Fibroblast of peridontal ligament (primary cell): ENCODE measurements at regions not wholly inside any gene's neighbourhood (a gene's known extent, or its start where the extent isn't known, plus 50 kb on each side); places are given as distances from the start of the nearest gene placed in this dataset.
A peak's percentile ranks its signal among the peaks of the same experiment; 100 is the strongest.

Experiments
- DNase-seq: peaks from one replicate; pipeline ENCODE4 v3.0.0-alpha.2; 2010; ENCODE audit errors: extremely low read depth

DNA sequence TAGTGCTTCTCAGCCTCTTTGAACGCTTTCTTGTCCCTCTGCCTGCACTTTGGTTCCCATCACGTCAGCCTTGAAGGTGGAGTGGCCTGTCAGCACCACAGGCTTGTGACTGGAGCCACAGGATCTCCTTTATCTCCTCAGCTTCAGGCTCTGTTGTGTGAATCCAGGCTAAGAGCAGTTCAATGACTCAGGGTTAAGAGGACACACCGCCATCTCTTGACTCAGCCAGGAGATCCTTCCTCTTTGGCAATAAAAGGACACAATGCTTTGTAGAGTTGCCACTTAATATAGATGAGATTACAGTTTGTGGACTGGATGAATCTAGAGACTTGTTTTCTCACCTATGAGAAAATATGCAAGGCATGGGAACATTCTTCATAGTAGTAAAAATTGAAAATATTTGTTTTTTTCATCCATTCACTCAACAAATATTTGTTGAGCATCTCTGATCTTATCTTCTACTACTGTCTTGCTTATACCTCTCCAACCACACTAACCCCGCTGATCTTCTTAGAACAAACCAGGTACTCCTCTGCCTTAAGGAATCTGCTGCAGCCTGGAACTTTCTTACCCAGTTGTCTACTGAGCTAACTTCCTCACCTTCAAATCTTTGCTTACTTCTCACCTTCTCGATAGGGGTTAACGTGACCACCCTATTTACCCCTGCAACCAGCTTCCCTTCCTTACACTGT, 62.3 kb downstream of the UCHL1 start:
- DNase-seq = no peak

DNA sequence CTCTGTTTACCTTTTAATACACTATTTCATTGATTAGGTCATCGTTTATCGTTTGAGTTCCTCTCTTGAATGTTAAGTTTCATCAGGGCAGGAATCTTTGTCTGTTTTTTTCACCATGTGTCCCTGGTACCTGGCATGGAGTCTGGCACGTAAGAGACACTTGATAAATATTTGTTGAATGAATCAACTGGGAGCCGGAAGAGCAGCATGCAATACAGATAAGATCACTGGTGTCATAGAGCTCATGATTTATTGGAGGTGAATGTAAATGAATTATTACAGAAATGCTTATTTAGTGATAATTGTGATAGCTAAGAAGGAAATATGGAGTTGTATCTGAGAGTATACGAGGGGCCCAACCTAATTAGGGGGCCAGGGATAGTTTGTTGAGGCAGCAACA, 62.8 kb downstream of the UCHL1 start:
- no peak for DNase-seq

DNA sequence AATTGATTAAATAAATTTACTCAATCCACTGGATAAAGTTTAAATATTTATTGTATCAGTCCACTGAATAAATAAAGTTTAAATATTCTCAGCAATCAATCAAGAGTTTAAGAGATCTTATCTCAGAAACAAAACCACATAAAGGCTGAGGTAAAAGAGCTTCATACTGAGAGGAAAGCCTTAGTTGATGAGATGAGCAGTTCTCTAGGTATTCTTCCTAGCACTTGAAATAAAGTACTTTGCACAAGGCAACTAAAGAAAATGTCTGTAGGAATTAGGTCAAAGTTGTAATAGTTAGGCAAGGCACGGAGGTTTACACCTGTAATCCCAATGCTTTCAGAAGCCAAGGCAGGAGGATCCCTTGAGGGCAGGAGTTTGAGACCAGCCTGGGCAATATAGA, 63.5 kb downstream of the UCHL1 start:
- DNase-seq = no peak

DNA sequence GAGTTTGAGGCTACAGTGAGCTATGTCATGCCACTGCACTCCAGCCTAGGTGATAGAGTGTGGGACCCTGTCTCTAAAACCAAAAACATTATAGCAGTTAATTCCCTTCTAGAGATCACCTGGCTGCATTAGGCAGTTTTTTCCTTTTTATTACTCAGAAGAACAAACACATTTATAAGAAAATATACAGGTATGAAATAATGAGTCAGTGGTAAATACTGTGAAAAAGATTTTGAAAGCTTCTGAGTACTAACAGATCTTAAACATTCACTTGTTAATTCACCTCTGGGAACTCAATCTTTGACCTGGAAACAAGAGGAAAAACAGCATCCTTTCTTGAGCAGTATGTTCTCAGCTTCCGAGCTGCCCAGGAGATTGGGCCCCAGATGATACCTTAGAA, 64.1 kb downstream of the UCHL1 start:
- DNase-seq = no peak

DNA sequence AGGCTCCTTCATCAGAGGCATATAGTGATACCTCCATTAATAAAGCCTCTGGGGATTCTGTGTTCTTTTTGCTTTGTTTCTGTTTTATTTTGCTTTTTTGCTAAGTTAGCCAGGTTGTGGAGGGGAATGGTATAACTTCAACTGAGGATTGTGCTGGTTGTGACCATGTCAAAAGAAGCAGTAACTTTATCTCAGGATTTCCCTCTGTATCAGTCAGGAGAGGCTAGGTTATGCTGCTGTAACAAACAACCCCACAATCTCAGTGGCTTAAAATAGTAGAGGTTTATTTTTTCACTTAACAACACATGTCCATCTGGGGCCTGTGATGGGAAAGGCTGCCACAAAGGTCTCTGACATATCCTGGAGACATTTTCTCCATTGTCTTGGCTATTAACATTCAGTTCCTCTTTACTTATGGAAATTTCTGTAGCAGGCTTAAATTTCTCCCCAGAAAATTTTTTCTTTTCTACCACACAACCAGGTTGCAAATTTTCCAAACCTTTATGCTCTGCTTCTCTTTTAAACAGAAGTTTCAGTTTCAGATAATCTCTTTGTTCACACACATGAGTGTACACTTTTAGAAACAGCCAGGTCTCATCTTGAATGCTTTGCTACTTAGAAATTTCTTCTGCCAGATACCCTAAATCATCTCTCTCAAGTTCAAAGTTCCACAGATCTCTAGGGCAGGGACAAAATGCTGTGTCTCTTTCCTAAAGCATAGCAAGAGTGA, 64.7 kb downstream of the UCHL1 start:
- DNase-seq = no peak

DNA sequence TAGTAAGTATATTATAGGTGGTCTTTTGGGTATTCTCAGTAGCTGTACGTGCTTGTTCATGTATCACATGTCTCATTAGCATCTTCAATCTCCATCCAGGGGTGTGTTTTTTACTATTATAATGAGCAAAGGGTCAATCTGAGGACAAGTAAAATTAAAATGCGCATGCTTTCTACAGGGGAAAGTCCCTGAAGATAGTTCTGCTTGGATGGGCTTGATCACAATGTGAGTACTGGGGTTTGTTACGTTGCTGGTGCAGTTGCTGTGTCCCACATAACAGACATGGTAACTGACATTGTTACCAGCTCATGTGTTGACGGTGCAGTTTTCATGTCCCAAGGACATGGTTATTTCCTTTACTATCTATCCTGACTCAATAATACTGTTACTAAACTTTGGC, 65.9 kb downstream of the UCHL1 start:
- DNase-seq = no peak

DNA sequence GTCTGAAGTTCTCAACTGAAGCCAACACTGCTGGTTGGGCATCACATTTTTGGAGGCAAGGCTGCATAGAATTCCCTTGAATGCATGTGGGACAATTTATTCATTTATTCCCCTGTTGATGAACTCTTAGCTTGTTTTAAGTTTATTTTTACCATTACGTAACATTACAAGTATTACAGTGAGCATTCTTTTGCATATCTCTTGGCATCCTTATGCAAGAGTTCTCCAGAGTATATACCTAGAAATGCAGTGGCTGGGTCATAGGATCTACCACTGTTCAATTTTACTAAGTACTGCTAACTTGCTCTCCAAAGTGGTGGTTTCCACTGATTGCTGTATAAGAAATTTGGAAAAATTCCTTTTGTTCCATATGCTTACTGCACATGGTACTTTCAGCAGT, 66.5 kb downstream of the UCHL1 start:
- no peak for DNase-seq

DNA sequence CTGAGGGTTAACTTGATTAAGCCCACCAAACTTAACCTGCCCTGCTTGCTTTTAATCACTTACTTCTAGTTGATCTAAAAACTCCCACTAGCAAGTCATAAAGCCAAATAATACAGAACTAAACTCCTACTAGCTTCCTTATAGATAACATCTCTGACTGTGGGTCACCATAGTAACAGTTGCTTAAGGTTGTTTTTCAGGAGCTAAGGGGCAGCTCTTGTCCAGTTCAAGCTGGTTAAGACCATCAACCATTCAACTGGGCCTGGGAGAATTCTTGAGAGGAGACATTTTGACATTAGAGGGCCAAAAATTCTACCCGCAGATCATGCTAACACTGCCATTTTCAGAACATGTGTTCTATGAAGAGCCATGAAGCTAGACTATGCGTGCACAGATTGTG, 67.0 kb downstream of the UCHL1 start:
- DNase-seq = no peak

DNA sequence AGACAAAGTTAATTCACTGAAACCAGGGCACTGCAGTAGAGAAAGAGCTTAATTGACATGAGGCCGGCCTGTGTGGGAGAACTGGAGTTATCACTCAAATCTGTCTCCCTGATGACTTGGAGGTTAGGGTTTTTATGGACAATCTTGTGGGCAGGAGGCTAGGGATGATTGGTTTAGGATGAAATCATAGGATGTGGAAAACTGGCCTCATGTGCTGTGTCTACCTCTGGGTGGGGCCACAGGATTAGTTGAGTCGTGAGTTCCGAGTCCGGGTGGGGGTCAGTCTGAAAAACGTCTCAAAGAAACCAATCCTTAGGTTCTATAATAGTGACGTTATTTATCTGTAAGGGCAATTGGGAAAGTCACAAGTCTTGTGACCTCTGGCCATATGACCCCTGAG, 68.1 kb downstream of the UCHL1 start:
- DNase-seq = no peak

DNA sequence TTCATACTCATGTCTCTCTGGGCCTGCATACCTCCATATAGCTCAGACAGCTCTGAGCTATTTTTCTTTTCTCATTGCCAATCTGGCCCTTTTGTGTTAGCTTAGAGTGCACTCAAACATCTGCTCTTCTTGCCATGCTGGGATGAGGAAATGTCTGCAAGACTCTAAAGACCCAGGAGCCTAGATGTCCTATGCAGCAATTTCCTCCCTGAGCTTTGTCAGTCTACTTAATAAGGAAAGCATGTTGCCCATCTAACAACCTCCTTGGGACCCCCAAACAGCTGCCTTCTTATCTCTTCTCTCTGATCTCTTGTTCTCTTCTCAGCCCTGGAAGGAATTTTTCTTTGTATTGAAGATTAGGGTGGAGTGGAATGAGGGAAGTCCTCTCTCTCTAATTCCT, 69.2 kb downstream of the UCHL1 start:
- no peak for DNase-seq

DNA sequence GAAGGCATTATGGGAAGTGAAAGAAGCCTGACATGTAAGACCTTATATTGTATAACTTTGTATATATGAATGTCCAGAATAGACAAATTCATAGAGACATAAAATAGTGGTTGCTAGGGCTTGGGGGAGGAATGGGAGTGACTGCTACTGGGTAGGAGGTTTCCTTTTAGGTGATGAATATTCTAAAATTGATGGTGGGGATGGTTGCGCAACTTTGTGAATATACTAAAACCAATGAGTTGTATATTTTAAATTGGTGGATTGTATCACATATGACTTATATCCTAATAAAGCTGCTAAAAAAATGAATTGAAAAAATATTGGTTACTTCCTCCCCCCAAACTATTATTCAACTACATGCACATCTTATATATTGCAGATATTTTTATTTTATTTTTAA, 70.0 kb downstream of the UCHL1 start:
- DNase-seq = no peak

DNA sequence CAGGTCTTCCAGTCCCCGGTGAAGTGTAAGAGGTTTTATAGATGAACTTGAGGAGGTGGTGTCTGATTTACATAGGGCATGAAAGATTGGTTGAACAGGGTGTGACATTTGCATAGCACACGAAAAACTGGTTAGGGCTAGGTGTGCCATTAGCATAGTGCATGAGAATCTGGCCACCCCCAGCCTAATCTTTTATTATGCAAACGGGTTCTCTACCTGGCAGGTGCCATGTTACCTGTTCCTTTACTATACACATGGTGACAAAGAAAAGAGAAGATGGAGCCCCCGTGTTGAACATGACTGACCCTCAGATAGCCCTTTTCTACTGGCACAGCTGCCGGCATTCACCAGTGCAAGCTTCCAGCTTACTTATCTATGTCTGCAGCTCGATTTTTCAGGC, 71.0 kb downstream of the UCHL1 start:
- DNase-seq = no peak

DNA sequence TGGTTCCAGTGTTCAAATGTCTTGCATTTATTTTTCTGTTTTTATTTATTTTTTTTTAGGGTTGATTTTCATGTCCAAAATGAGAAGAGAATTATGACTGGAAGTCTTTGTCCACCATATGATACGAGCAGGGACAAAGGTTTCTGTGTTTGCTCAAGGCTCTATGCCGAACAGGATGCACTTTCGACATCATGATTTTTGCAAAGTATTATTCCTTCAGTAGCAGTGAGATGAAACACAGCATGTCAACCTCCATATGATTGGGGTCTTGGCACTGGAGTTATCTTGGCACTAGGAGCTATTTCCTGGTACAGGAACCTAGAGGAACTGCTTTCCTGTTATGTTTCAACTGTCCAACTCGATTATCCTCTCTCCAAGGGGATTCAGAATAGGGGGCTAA, 72.6 kb downstream of the UCHL1 start:
- no peak for DNase-seq

DNA sequence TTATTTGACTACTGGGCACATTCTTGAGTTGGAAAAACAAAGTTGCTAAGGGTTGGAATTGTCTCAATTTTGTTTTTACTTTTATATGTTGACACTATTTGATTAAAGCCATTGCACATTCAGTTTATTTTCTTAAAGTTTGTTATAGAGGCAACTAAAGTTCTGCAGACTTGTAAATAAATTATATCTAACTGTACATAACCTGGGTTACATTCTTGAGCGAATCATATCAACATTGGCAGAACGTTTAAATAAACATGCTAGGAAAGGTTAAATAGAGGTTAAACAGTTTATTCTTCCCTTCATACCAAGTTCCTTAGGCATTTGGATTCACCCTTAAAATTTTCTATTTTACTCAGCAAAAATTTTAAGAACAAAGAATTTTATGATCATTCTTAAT, 74.5 kb downstream of the UCHL1 start:
- DNase-seq = no peak

DNA sequence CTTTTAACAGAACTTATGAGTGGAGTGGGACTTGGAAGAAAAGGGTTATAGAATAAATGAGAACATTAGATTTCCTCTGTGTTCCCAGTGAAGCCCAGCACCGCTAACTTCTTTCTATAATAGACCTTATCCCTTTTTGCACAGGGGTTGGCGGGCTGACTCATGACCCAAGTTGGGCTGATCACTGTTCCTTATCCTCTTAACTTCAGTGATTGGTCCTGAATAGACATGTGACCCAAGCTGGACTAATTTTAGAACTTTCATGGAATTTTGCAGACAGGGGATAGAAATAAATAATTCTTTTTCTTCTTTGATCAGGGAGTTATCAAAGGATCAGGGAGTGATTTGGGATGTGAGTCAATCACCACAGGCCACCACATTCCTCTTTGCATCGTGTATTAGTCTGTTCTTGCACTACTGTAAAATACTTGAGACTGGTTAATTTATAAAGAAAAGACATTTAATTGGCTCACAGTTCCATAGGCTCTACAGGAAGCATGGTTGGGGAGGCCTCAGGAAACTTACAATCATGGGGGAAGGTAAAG, 75.9 kb downstream of the UCHL1 start:
- no peak for DNase-seq

DNA sequence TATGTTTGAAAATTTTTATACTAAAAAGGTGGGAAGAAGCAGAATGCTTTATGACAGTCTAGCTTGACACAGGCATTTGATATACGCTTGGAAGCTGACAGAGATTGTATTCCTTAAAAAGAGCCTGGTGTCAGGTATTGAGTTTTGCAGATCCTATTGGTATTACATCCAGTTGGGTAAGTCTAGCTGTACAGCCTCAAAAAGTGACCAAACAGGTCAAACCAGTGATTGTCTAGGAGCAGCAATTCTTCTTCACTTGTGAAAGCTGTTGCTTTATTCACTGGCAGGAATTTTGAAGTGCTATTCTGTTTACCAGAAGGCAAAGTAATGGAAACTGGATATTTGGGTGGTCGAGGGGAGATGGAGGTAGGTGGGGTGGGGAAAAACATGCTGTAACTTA, 77.5 kb downstream of the UCHL1 start:
- DNase-seq = no peak

DNA sequence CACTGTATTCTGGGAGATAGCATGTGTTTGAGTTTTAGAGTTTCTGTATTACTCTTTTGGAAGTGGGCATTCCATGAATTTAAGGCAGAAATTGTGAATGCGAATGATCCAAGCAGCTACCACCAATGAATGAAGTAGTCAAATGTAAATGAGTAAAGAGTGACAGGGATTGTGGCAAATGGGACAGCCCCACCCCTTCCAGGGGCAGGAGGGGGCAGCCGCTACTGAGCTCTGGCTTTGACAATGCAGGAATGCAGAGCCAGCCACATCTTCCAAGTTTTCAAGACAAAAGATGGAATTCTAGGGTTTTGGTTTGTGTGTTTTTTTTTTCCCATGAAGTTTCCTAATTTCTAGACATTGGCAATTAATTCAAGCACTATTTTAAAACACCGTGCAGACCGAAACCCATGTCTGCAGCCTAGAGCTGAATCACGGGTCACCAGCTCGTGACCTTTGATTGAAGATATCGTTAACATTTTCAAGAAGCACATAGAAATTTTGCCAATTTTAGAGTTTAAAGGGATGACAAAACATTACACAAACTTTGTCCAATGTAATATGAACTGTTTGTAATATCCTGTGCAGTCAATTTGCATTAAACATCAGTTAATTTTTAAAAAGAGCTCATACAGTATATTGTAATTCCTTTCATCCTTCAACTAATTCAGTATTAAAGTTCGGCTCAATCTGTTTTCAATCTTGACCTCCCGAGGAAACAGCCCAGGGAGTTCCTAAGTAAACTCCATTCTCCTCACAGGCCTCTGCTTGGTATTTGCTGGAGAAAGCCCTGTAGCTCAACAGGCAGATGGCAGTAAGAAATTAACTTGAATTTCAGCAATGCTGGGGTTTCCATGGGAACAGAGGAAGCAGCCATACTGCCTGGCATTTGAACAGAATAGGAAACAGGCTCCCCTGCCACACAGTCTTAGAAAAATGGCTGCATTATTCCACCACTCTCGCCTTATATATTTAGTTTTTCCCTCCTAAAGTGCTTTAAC, 83.4 kb downstream of the UCHL1 start:
- peak; percentile 50 for DNase-seq

DNA sequence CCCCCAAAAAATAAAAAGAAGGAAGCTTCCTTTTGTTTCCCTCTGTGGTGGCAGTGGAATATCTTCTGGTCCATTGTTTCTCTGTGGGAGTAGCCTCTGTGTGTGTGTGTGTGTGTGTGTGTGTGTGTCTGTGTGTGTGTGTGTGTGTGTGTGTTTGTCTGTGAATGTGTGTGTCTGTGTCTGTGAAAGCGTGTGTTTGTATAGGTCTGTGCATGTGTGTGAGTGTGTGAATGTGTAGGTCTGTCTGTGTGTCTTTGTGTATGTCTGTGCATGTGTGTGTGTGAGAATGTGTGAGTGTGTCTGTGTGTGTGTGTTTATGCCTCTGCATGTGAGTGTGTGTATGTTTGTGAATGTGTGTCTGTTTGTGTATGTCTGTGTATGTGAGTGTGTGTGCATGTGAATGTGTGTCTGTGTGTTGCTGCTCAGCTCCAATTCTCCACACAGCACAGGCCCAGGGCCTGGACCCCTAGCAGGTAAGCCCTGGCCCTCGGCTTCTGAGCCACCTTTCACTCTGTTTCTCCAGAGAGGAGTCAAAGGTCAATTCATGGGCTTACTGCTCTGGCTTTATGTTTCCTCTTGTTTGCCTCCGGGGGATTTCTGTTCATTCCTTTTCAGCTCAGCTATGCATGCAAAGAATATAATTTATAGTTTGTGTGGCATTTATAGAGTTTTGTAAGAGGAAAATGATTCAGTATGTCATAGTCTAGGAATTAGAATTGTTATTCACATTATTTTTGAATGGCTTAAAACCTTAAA, 89.8 kb downstream of the UCHL1 start:
- no peak for DNase-seq

DNA sequence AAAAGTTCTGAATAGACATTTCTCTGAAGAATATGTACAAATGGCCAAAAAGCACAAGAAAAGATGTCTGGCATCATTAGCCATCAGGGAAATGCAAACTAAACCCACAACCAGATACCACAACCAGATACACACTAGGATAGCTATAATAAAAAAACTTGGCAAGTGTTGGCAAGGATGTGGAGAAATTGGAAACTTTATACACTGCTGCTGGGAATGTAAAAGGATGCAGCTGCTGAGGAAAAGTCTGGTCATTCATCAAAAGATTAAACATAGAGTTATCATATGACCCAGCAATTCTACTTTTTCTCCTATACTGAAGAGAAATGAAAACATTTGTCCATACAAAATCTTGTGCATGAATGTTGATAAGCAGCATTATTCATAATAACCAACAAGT, 92.3 kb downstream of the UCHL1 start:
- no peak for DNase-seq

DNA sequence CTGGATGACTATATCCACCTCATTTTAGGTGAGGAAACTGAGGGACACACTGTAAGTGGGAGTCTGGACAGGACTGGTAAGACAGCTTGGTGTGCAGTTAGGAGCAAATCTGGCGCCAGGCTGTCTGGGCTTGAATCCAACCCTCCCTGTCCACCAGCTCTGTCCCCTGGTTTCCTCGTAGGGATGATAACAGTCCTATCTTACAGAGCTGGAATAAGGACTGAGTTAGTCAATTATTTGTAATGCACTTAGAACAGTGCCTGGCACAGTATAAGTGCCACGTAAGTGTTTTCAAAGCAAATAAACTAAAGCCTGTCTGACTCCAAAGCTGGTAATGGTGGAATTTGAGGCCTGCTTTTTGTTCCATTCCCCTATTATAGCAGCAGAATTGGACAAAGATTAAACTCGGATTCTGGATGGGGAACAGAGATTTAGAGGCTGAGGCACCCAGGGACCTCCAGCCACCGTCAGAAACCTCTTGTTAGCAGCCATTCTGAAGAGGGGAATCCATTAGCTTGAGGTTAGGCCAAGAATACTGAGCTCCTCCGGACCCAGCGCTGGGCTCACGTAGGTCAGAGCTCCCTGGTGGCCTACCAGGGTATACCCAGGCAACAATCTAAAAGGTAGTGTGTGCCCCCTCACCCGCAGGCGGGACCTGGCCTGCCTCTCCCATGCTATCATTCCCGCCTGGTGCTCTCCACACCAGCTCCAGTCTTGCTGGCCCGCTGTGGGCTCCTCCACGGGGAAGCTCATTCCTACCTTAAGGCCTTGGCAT, 102.1 kb downstream of the UCHL1 start:
- DNase-seq = no peak

DNA sequence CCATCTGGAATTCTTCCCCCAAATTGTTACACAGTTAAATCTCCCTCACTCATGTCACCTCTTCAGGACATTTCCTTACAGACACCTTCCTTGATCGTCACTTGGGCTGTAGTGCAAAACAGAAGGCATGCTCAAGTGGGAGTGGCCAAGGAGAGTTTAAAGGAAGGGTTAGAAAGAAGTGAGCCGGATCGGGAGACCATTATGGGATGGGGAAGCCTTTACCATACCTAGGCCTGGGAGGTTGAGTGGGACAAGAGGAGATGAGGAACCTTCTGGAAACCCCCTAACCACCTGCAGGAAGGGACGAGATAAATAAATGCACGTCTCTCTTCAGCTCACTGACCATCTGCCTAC, 102.7 kb downstream of the UCHL1 start:
- DNase-seq = no peak
